ENCODE measurements at regions not wholly inside any gene's neighbourhood (a gene's known extent, or its start where the extent isn't known, plus 50 kb on each side); places are given as distances from the start of the nearest gene placed in this dataset.

DNA sequence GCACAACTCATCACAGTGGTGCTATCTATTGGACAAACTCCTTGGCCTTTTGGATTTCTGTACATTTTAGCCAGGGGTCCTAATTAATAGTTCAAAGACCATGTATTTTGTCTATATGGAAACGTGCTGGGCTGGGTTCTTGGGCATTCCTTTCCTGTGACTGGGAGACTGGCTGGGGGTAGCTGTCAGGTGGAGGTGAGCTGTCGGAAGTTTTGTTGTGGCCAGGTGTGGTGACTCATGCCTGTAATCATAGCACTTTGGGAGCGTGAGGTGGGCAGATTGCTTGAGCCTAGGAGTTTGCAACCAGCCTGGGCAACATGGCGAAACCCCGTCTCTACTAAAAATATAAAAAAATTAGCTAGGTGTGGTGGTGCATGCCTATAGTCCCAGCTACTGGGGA is 392.4 kb downstream of the RPS6KC1 start:
- intact Hi-C loops (cut with DNase I; ENCODE audit: low total_unique reads) = no loop called here
- Histone ChIP-seq H3K9me3 (no peaks in the 10 kb centered on the region), H3K27ac (no peak overlapping the region), H3K4me1 (no peaks in the 10 kb centered on the region), H3K4me3 (no peak overlapping the region), H3K36me3 (no peaks in the 10 kb centered on the region), H3K27me3 (replicated peaks in 1 of 7) (no peaks in the 10 kb centered on the region)
- no peak for DNase-seq
- WGBS, 5 donors = 79 to 92% (median 85%) methylated on average over 5 of the region's 5 CpGs
- no peak for TF ChIP-seq POLR2A (IDR thresholded peaks at IDR 0.05)
- TF ChIP-seq, protein P1, sequence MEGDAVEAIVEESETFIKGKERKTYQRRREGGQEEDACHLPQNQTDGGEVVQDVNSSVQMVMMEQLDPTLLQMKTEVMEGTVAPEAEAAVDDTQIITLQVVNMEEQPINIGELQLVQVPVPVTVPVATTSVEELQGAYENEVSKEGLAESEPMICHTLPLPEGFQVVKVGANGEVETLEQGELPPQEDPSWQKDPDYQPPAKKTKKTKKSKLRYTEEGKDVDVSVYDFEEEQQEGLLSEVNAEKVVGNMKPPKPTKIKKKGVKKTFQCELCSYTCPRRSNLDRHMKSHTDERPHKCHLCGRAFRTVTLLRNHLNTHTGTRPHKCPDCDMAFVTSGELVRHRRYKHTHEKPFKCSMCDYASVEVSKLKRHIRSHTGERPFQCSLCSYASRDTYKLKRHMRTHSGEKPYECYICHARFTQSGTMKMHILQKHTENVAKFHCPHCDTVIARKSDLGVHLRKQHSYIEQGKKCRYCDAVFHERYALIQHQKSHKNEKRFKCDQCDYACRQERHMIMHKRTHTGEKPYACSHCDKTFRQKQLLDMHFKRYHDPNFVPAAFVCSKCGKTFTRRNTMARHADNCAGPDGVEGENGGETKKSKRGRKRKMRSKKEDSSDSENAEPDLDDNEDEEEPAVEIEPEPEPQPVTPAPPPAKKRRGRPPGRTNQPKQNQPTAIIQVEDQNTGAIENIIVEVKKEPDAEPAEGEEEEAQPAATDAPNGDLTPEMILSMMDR (IDR thresholded peaks at IDR 0.05 in 8 of 11, conservative IDR thresholded peaks at IDR 0.05 in 3 of 11) = no peak
- TF ChIP-seq POLR2AphosphoS5 (IDR thresholded peaks at IDR 0.05) = no peak

DNA sequence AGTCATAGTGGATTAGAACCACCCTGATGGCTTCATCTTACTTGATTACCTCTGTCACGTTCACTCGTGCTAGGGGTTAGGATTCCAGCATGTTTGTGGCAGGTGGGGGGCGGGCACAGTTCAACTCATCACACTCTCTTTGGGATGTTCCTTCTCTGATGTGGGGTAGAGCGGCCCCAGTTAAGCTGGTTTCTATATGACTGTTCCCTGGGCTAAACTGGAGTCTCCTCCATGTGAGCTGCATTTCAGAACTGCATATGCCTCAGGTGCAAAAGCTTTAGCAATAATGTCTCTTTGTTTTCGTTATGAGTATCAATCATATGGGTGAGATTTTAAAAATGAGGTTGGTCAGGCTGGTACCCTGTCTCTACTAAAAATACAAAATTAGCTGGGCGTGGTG is 393.2 kb downstream of the RPS6KC1 start:
- TF ChIP-seq, protein P1 (IDR thresholded peaks at IDR 0.05 in 8 of 11, conservative IDR thresholded peaks at IDR 0.05 in 3 of 11) = no peak
- TF ChIP-seq POLR2AphosphoS5 (IDR thresholded peaks at IDR 0.05) = no peak
- no peak for TF ChIP-seq POLR2A (IDR thresholded peaks at IDR 0.05)
- intact Hi-C loops (cut with DNase I; ENCODE audit: low total_unique reads) = no loop called here
- Histone ChIP-seq H3K36me3 (no peaks in the 10 kb centered on the region), H3K4me3 (no peak overlapping the region), H3K9me3 (no peaks in the 10 kb centered on the region), H3K27ac (no peak overlapping the region), H3K4me1 (no peaks in the 10 kb centered on the region), H3K27me3 (replicated peaks in 1 of 7) (no peaks in the 10 kb centered on the region)
- no peak for DNase-seq
- WGBS, 5 donors = 57 to 89% (median 72%) methylated on average over 6 of the region's 6 CpGs

DNA sequence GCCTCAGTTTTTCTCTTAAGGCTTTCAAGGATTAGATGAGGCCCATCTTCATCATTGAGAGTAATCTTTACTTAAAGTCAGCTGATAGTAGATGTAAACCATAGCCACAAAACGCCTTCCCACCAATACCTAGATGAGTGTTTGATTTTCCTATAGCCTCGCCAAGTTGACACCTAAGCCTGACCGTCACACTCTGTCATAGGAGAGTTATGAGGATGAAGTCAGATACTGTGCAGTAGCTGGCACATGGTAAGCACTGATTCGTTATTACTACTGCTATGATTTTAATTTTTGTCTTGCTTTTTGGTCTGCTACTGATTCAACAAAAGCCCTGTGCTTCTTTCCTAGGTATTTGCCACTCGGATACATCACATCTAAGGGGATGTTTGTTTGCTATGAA is 395.5 kb downstream of the RPS6KC1 start:
- H3K4me3 ChIP-seq = no peak overlapping the region
- H3K9me3 ChIP-seq = no peaks in the 10 kb centered on the region
- H3K36me3 ChIP-seq = no peaks in the 10 kb centered on the region
- intact Hi-C loops (cut with DNase I; ENCODE audit: low total_unique reads) = no loop called here
- H3K27ac ChIP-seq = no peak overlapping the region
- H3K4me1 ChIP-seq = no peaks in the 10 kb centered on the region
- DNase-seq = no peak
- no peak for TF ChIP-seq POLR2AphosphoS5 (IDR thresholded peaks at IDR 0.05)
- TF ChIP-seq, protein P1 (IDR thresholded peaks at IDR 0.05 in 8 of 11, conservative IDR thresholded peaks at IDR 0.05 in 3 of 11) = no peak
- no peak for TF ChIP-seq POLR2A (IDR thresholded peaks at IDR 0.05)
- peaks cover 0 to 3% (median 0%) of the 10 kb centered on the region in 7 donors for H3K27me3 ChIP-seq (replicated peaks in 1 of 7)
- 59 to 90% (median 74%) methylated on average over 5 of the region's 5 CpGs for WGBS, 5 donors

DNA sequence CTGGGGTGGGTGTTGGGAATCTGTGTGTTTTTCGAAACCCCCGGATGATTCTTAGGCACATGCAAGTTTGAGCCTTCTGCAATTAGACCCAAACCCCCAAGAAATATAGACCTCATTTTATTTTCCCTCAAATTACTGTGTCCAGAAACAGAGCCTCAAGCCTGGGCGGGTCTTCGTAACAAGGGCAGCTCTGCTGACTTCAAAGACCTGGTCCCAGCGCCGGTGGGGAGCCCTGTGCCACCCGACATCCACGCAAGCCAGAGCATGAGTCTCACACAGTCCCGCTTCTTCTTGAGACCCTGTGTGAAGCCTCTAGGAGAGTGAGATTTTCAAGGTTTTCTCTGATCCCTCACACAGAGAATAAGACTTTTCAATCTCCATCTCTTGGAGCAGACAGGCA is 397.3 kb downstream of the RPS6KC1 start:
- no peak for DNase-seq
- peaks cover 0 to 8% (median 0%) of the 10 kb centered on the region in 7 donors for H3K27me3 ChIP-seq (replicated peaks in 1 of 7)
- intact Hi-C loops (cut with DNase I; ENCODE audit: low total_unique reads) = no loop called here
- TF ChIP-seq, protein P1 (IDR thresholded peaks at IDR 0.05 in 8 of 11, conservative IDR thresholded peaks at IDR 0.05 in 3 of 11) = no peak
- TF ChIP-seq POLR2A (IDR thresholded peaks at IDR 0.05) (no peak), POLR2AphosphoS5 (IDR thresholded peaks at IDR 0.05) (no peak)
- H3K27ac ChIP-seq = no peak overlapping the region
- 88 to 95% (median 93%) methylated on average over 9 of the region's 9 CpGs for WGBS, 5 donors
- H3K4me1 ChIP-seq = no peaks in the 10 kb centered on the region
- H3K9me3 ChIP-seq = no peaks in the 10 kb centered on the region
- no peaks in the 10 kb centered on the region for H3K36me3 ChIP-seq
- H3K4me3 ChIP-seq = no peak overlapping the region
